B cell (primary cell): ENCODE measurements at regions not wholly inside any gene's neighbourhood (a gene's known extent, or its start where the extent isn't known, plus 50 kb on each side); places are given as distances from the start of the nearest gene placed in this dataset.
A peak's percentile ranks its signal among the peaks of the same experiment; 100 is the strongest.

Experiments
- ATAC-seq: fragments of 200-7000 bp; cut with Tn5 transposase; one replicate; pipeline ENCODE4 v1.10.0; 2021; ENCODE audit warnings: low read depth, mild to moderate bottlenecking, moderate number of reproducible peaks, moderate library complexity
- CTCF ChIA-PET: fragments of 350-600 bp; sonication (Branson Sonifier 250); formaldehyde crosslinking; loops from one replicate; lab custom pipeline; 2021; ENCODE audit warnings: antibody characterized with exemption, inconsistent platforms; lab: Charles Lee
- POLR2A ChIA-PET: fragments of 350-600 bp; sonication (Branson Sonifier 250); formaldehyde crosslinking; loops from one replicate; lab custom pipeline; 2021; ENCODE audit warnings: antibody characterized with exemption; lab: Charles Lee
- DNase-seq: peaks from one replicate; pipeline ENCODE4 v3.0.0; 2013
- H2AFZ ChIP-seq: 2 replicates; pipeline ENCODE4 v1.6.1; 2012; ENCODE audit warnings: mild to moderate bottlenecking, low read depth, low read length; ENCODE audit not compliant: insufficient read depth, poor library complexity, severe bottlenecking
- H3K27ac ChIP-seq, 2 donors: 1 replicate in 1 of 2; 2 replicates in 1 of 2; pipeline ENCODE4 v1.5.1; 2012 to 2013; ENCODE audit warnings: low read length in 2 of 2, mild to moderate bottlenecking in 2 of 2, moderate library complexity in 1 of 2
- H3K27me3 ChIP-seq, 4 experiments: fragments of 200-600 bp in 1 of 4; sonication (generic) in 1 of 4; replicated peaks in 1 of 4; 1 replicate in 2 of 4; 2 replicates in 2 of 4; pipeline versions ENCODE4 v1.6.1 to v1.7.0; 2013 to 2016; ENCODE audit warnings: low read length in 3 of 4, mild to moderate bottlenecking in 2 of 4, mixed read lengths in 1 of 4, moderate library complexity in 1 of 4; ENCODE audit not compliant: insufficient read depth in 4 of 4, control insufficient read depth in 3 of 4; ENCODE audit errors: control extremely low read depth in 1 of 4
- H3K36me3 ChIP-seq, 2 experiments: replicated peaks in 1 of 2; 1 replicate in 1 of 2; 2 replicates in 1 of 2; pipeline versions ENCODE4 v1.6.1 to v1.7.1; 2013; ENCODE audit warnings: low read length in 1 of 2; ENCODE audit not compliant: insufficient read depth in 2 of 2, control insufficient read depth in 1 of 2; ENCODE audit errors: control extremely low read depth in 1 of 2, extremely low read depth in 1 of 2
- H3K4me1 ChIP-seq, 2 donors: fragments of 200-600 bp in 1 of 2; sonication (generic) in 1 of 2; 1 replicate in 1 of 2; 2 replicates in 1 of 2; pipeline versions ENCODE4 v1.5.1 to v1.6.1; 2013 to 2017; ENCODE audit warnings: low read length in 2 of 2; ENCODE audit not compliant: control insufficient read depth in 2 of 2, insufficient read depth in 2 of 2
- H3K4me2 ChIP-seq: replicated peaks from 2 replicates; pipeline ENCODE3; 2012; ENCODE audit warnings: mild to moderate bottlenecking, low read depth, low read length; ENCODE audit not compliant: poor library complexity, severe bottlenecking
- H3K4me3 ChIP-seq, 5 experiments: fragments of 200-600 bp in 1 of 5; sonication (generic) in 1 of 5; 1 replicate in 3 of 5; 2 replicates in 2 of 5; pipeline versions ENCODE4 v1.5.1 to v1.7.0; 2011 to 2016; ENCODE audit warnings: low read length in 4 of 5, mild to moderate bottlenecking in 4 of 5, low read depth in 2 of 5, control low read depth in 1 of 5, moderate library complexity in 1 of 5; ENCODE audit not compliant: insufficient read depth in 1 of 5; ENCODE audit errors: control extremely low read depth in 1 of 5, extremely low read depth in 1 of 5
- H3K79me2 ChIP-seq: fragments of 200-600 bp; sonication (generic); one replicate; pipeline ENCODE4 v1.6.0; 2016; ENCODE audit warnings: low read length; ENCODE audit not compliant: control insufficient read depth, insufficient read depth
- H3K9ac ChIP-seq: fragments of 200-600 bp; sonication (generic); 2 replicates; pipeline ENCODE4 v1.6.1; 2017; ENCODE audit warnings: mild to moderate bottlenecking, low read length, moderate library complexity
- H3K9me3 ChIP-seq, 3 donors: one replicate each; pipeline versions ENCODE4 v1.6.1 to v1.7.1; 2013; ENCODE audit warnings: low read length in 2 of 3; ENCODE audit not compliant: control insufficient read depth in 2 of 3, insufficient read depth in 1 of 3; ENCODE audit errors: control extremely low read depth in 1 of 3
- H4K20me1 ChIP-seq: 2 replicates; pipeline ENCODE4 v1.6.0; 2012; ENCODE audit warnings: mild to moderate bottlenecking, low read length; ENCODE audit not compliant: insufficient read depth, control insufficient read depth, poor library complexity, severe bottlenecking
- H3K27ac Mint-ChIP-seq: one replicate; pipeline ENCODE4 v1.8.0; 2021; ENCODE audit warnings: mixed read lengths
- H3K27me3 Mint-ChIP-seq: one replicate; pipeline ENCODE4 v1.8.0; 2021; ENCODE audit warnings: mixed read lengths
- H3K4me1 Mint-ChIP-seq: one replicate; pipeline ENCODE4 v1.8.0; 2021; ENCODE audit warnings: mixed read lengths
- H3K4me3 Mint-ChIP-seq: one replicate; pipeline ENCODE4 v1.8.0; 2021; ENCODE audit warnings: mixed read lengths
- H3K9me3 Mint-ChIP-seq: one replicate; pipeline ENCODE4 v1.8.0; 2022; ENCODE audit warnings: mixed read lengths; ENCODE audit not compliant: insufficient read depth
- CTCF ChIP-seq: fragments of 200-600 bp; IDR thresholded peaks from one replicate; pipeline ENCODE4 v1.8.0; 2022; ENCODE audit warnings: antibody characterized with exemption, mild to moderate bottlenecking
- EZH2 ChIP-seq: IDR thresholded peaks from 2 replicates; pipeline ENCODE4 v1.6.1; 2012; ENCODE audit warnings: borderline replicate concordance, low read depth, mild to moderate bottlenecking, moderate library complexity, low read length; ENCODE audit not compliant: insufficient read depth, poor library complexity, severe bottlenecking
- WGBS: methylation state at CpG from one replicate; pipeline ENCODE4 v1.1.5; 2013; ENCODE audit warnings: missing lambda C conversion rate; ENCODE audit not compliant: insufficient coverage; 5-methylcytosine and 5-hydroxymethylcytosine counted together
- intact Hi-C: fragments of 100-400 bp; cut with micrococcal nuclease; formaldehyde crosslinking; loops from one replicate; pipeline ENCODE4 v1.10.0; 2022

GRCh38 chrX:10325611-10326010 is 168.8 kb downstream of the CLCN4 start:
- no CpG with 5 or more reads among the region's 2 CpGs for WGBS
- Histone ChIP-seq H3K9ac (no peak overlapping the region), H2AFZ (no peak overlapping the region), H3K36me3 (no peaks in the 10 kb centered on the region), H3K27ac (no peak overlapping the region), H3K27me3 (peaks cover 0 to 3% (median 0%) of the 10 kb centered on the region in 4 experiments), H3K4me2 (no peak overlapping the region), H3K79me2 (no peaks in the 10 kb centered on the region), H4K20me1 (no peaks in the 10 kb centered on the region), H3K4me1 (no peaks in the 10 kb centered on the region), H3K9me3 (no peaks in the 10 kb centered on the region), H3K4me3 (no peak overlapping the region)
- Mint-ChIP-seq H3K4me3 (no peak overlapping the region), H3K27ac (no peak overlapping the region), H3K4me1 (no peaks in the 10 kb centered on the region), H3K9me3 (no peaks in the 10 kb centered on the region), H3K27me3 (peaks cover 3% of the 10 kb centered on the region)
- ChIA-PET POLR2A (no interaction called here), CTCF (no interaction called here)
- intact Hi-C loops, result loop anchor here (1.0 kb wide), 1 partner anchor 136 kb away; no protein-coding TSS in a partner anchor
- ATAC-seq (no peak), DNase-seq (no peak)
- TF ChIP-seq CTCF, result no peak
- no peak for TF ChIP-seq EZH2

- Histone ChIP-seq H3K9me3 (no peaks in the 10 kb centered on the region), H3K4me3 (no peak overlapping the region), H4K20me1 (no peaks in the 10 kb centered on the region), H3K4me2 (no peak overlapping the region), H3K9ac (no peak overlapping the region), H3K27ac (no peak overlapping the region), H2AFZ (no peak overlapping the region), H3K79me2 (no peaks in the 10 kb centered on the region), H3K27me3 (peaks cover 0 to 3% (median 0%) of the 10 kb centered on the region in 4 experiments), H3K36me3 (no peaks in the 10 kb centered on the region), H3K4me1 (no peaks in the 10 kb centered on the region)
- H3K4me3 Mint-ChIP-seq, result no peak overlapping the region
- DNase-seq, result peak; percentile 3
- no CpG with 5 or more reads among the region's 2 CpGs for WGBS
- POLR2A ChIA-PET, result no interaction called here
- TF ChIP-seq CTCF (no peak), EZH2 (no peak)
- ATAC-seq, result no peak
- CTCF ChIA-PET, result no interaction called here
- H3K27me3 Mint-ChIP-seq, result peaks cover 8% of the 10 kb centered on the region
- intact Hi-C loops, result loop anchor here (1.0 kb wide), 1 partner anchor 137 kb away; no protein-coding TSS in a partner anchor
- H3K9me3 Mint-ChIP-seq, result no peaks in the 10 kb centered on the region
- H3K27ac Mint-ChIP-seq, result no peak overlapping the region
- no peaks in the 10 kb centered on the region for H3K4me1 Mint-ChIP-seq
These were observed 169.8 kb downstream of the CLCN4 start for GRCh38 chrX:10326578-10326977.
